Heart left ventricle (tissue), 16 donors: ENCODE measurements at regions not wholly inside any gene's neighbourhood (a gene's known extent, or its start where the extent isn't known, plus 50 kb on each side); places are given as distances from the start of the nearest gene placed in this dataset.

Source experiments
- ATAC-seq, 4 donors: fragments of 200-7000 bp; cut with Tn5 transposase; one replicate each; pipeline ENCODE4 v1.9.1; 2020 to 2022; ENCODE audit warnings: moderate library complexity in 4 of 4, mild to moderate bottlenecking in 3 of 4, moderate number of reproducible peaks in 1 of 4
- DNase-seq, 5 donors: peaks; one replicate each; pipeline ENCODE4 v3.0.0-alpha.2; 2020
- H3K27ac ChIP-seq, 12 donors: fragments of 200-600 bp; sonication (generic) in 4 of 12; one replicate each; pipeline versions ENCODE4 v1.5.0 to v1.8.0; 2016 to 2022; ENCODE audit warnings: mild to moderate bottlenecking in 2 of 12
- H3K27me3 ChIP-seq, 9 donors: fragments of 200-600 bp; sonication (generic) in 2 of 9; one replicate each; pipeline versions ENCODE4 v1.5.1 to v1.8.0; 2016 to 2022; ENCODE audit warnings: mild to moderate bottlenecking in 3 of 9
- H3K36me3 ChIP-seq, 9 donors: fragments of 200-600 bp; sonication (generic) in 2 of 9; one replicate each; pipeline versions ENCODE4 v1.5.0 to v1.8.0; 2018 to 2022; ENCODE audit warnings: mild to moderate bottlenecking in 2 of 9
- H3K4me1 ChIP-seq, 12 donors: fragments of 200-600 bp; sonication (generic) in 4 of 12; one replicate each; pipeline versions ENCODE4 v1.5.0 to v1.8.0; 2016 to 2022; ENCODE audit warnings: mild to moderate bottlenecking in 3 of 12
- H3K4me3 ChIP-seq, 12 donors: fragments of 200-600 bp; sonication (generic) in 4 of 12; one replicate each; pipeline versions ENCODE4 v1.5.0 to v1.8.0; 2017 to 2022; ENCODE audit warnings: mild to moderate bottlenecking in 9 of 12, moderate library complexity in 4 of 12
- H3K9me3 ChIP-seq, 12 donors: fragments of 200-600 bp; sonication (generic) in 4 of 12; one replicate each; pipeline versions ENCODE4 v1.5.0 to v1.8.0; 2016 to 2022; ENCODE audit warnings: mild to moderate bottlenecking in 1 of 12
- CTCF ChIP-seq, 12 donors: fragments of 200-600 bp; sonication (generic) in 4 of 12; IDR thresholded peaks; one replicate each; pipeline versions ENCODE4 v1.5.0 to v1.8.0; 2018 to 2022; ENCODE audit warnings: antibody characterized with exemption in 12 of 12, mild to moderate bottlenecking in 5 of 12
- POLR2A ChIP-seq, 2 donors: fragments of 450-650 bp; IDR thresholded peaks; one replicate each; pipeline ENCODE4 v1.6.1; 2017; ENCODE audit warnings: antibody characterized with exemption in 2 of 2, mild to moderate bottlenecking in 2 of 2, moderate library complexity in 2 of 2
- WGBS, 4 donors: extraction: QIAGEN DNeasy Blood & Tissue Kit in 2 of 4; methylation state at CpG; one replicate each; pipeline versions ENCODE4 v1.1.5 to v1.1.7; 2013 to 2018; 5-methylcytosine and 5-hydroxymethylcytosine counted together
- intact Hi-C, 10 donors: fragments of 100-400 bp; cut with DNase I; formaldehyde crosslinking; loops; one replicate each; pipeline versions ENCODE4 v1.11.1 to v1.14.2; 2022
- donor health status: ischemic (EF 13 %, LVEDD 7.1; RV severe dilation, severe dysfunction).
- donor health status: healthy with polysubstance abuse.
- donor health status: DM: no; HTN: yes; CAD: no.
- donor health status: DM: no; HTN: no; CAD: no.
- donor health status: ischemic (EF 25% LVEDD 6.9; RV normal size, moderate dysfunction).
- donor health status: ischemic (EF 25% LVEDD 5.7; RV mildly dilated, moderate dysfunction).
- donor health status: healthy.
- donor health status: DM: yes; HTN: yes; CAD: no.
- donor health status: ischemic (EF 35%, LVEDD 5.7; RV mildly dilated, moderate dysfunction).
- donor health status: nonischemic (EF 11% LVEDD 7.7; RV severe dilation, severe dysfunction).
- donor health status: DM: yes; HTN: yes; CAD: no.
- donor health status: PGD.
- donor health status: ischemic (EF 29% LVEDD 5.4; RV normal size, mild dysfunction).
- donor health status: nonischemic (EF 23%, LVEDD 6.1; RV moderate dilation, normal function).

GRCh38 chr14:48876806-48877340 lies 709.3 kb downstream of the RPS29 start:
- WGBS, 4 donors: 70 to 80% (median 78%) methylated on average over 1 of the region's 1 CpG
- H3K36me3 ChIP-seq: no peaks in the 10 kb centered on the region
- intact Hi-C loops: no loop called here
- no peak overlapping the region for H3K4me3 ChIP-seq
- H3K27ac ChIP-seq: no peak overlapping the region
- peaks cover 0 to 7% (median 0%) of the 10 kb centered on the region in 12 donors for H3K9me3 ChIP-seq
- no peaks in the 10 kb centered on the region for H3K27me3 ChIP-seq
- ATAC-seq (no peak), DNase-seq (no peak)
- no peaks in the 10 kb centered on the region for H3K4me1 ChIP-seq
- no peak for TF ChIP-seq CTCF (IDR thresholded peaks at IDR 0.05)
- no peak for TF ChIP-seq POLR2A (IDR thresholded peaks at IDR 0.05)

- TF ChIP-seq POLR2A (IDR thresholded peaks at IDR 0.05) (no peak), CTCF (IDR thresholded peaks at IDR 0.05) (no peak)
- Histone ChIP-seq H3K36me3 (no peaks in the 10 kb centered on the region), H3K9me3 (peaks cover 0 to 4% (median 0%) of the 10 kb centered on the region in 12 donors), H3K27me3 (no peaks in the 10 kb centered on the region), H3K27ac (no peak overlapping the region), H3K4me3 (no peak overlapping the region), H3K4me1 (no peaks in the 10 kb centered on the region)
- no peak for ATAC-seq
- whole genome bisulfite sequencing, 4 donors: 89 to 96% (median 93%) methylated on average over 2 of the region's 2 CpGs
- intact Hi-C loops: no loop called here
- DNase-seq: no peak
Measured at GRCh38 chr14:48874711-48875110, 711.5 kb downstream of the RPS29 start.

GRCh38 chr14:48857366-48857765 lies 728.8 kb downstream of the RPS29 start:
- no peak for TF ChIP-seq CTCF (IDR thresholded peaks at IDR 0.05)
- no peak for TF ChIP-seq POLR2A (IDR thresholded peaks at IDR 0.05)
- DNase-seq (no peak), ATAC-seq (no peak)
- Histone ChIP-seq H3K4me1 (no peaks in the 10 kb centered on the region), H3K27ac (no peak overlapping the region), H3K27me3 (no peaks in the 10 kb centered on the region), H3K36me3 (no peaks in the 10 kb centered on the region), H3K4me3 (no peak overlapping the region), H3K9me3 (no peaks in the 10 kb centered on the region)
- WGBS, 4 donors: 19 to 39% (median 30%) methylated on average over 2 of the region's 2 CpGs
- intact Hi-C loops: no loop called here

GRCh38 chr14:48853159-48853558 lies 733.0 kb downstream of the RPS29 start:
- Histone ChIP-seq H3K4me3 (no peak overlapping the region), H3K27ac (no peak overlapping the region), H3K27me3 (no peaks in the 10 kb centered on the region), H3K36me3 (no peaks in the 10 kb centered on the region), H3K4me1 (no peaks in the 10 kb centered on the region), H3K9me3 (no peaks in the 10 kb centered on the region)
- ATAC-seq (no peak), DNase-seq (no peak)
- TF ChIP-seq CTCF (IDR thresholded peaks at IDR 0.05): no peak
- no peak for TF ChIP-seq POLR2A (IDR thresholded peaks at IDR 0.05)
- WGBS, 4 donors: 64 to 72% (median 67%) methylated on average over 4 to 5 of the region's 5 CpGs
- intact Hi-C loops: no loop called here
